Stimulated activated CD4-positive, alpha-beta T cell treated with anti-CD3 and anti-CD28 coated beads, Interleukin-1b, Interleukin-23, amount 100 ng/mL, for 1 hour (primary cell): ENCODE measurements at regions not wholly inside any gene's neighbourhood (a gene's known extent, or its start where the extent isn't known, plus 50 kb on each side); places are given as distances from the start of the nearest gene placed in this dataset.
"Not testable (repeated sequence)": the region's sequence is repeated elsewhere in the genome, so short reads cannot be mapped to it uniquely, and the experiment has no call there.

Experiments used
- DNase-seq, 2 donors: peaks; one replicate each; pipeline ENCODE4 v3.0.0-alpha.2; 2020; ENCODE audit warnings: low read depth in 2 of 2

- not testable (repeated sequence) for DNase-seq
These were observed 2296.2 kb upstream of the RAG2 start for GRCh38 chr11:38894201-38894600.

- DNase-seq = no peak
These were observed 2286.3 kb upstream of the RAG2 start for GRCh38 chr11:38884145-38884865.

GRCh38 chr11:38867338-38867737 is 2269.3 kb upstream of the RAG2 start:
- no peak for DNase-seq

GRCh38 chr11:38865922-38866321 is 2267.9 kb upstream of the RAG2 start:
- DNase-seq = no peak

GRCh38 chr11:38842991-38843390 is 2245.0 kb upstream of the RAG2 start:
- no peak for DNase-seq

GRCh38 chr11:38839071-38839470 is 2241.0 kb upstream of the RAG2 start:
- DNase-seq = no peak

- DNase-seq = no peak
These were observed 2237.9 kb upstream of the RAG2 start for GRCh38 chr11:38835966-38836365.

GRCh38 chr11:38824573-38824972 is 2226.5 kb upstream of the RAG2 start:
- DNase-seq = no peak

GRCh38 chr11:38821786-38822185 is 2223.8 kb upstream of the RAG2 start:
- not testable (repeated sequence) for DNase-seq

- no peak for DNase-seq
These were observed 2221.9 kb upstream of the RAG2 start for GRCh38 chr11:38819981-38820380.

- no peak for DNase-seq
These were observed 2220.7 kb upstream of the RAG2 start for GRCh38 chr11:38818720-38819119.

GRCh38 chr11:38814670-38815069 is 2216.6 kb upstream of the RAG2 start:
- DNase-seq = no peak

- DNase-seq = no peak
These were observed 2211.5 kb upstream of the RAG2 start for GRCh38 chr11:38809521-38809920.

- DNase-seq = no peak
These were observed 2198.2 kb upstream of the RAG2 start for GRCh38 chr11:38796281-38796680.

GRCh38 chr11:38795027-38795426 is 2197.0 kb upstream of the RAG2 start:
- DNase-seq = no peak

- no peak for DNase-seq
These were observed 2193.4 kb upstream of the RAG2 start for GRCh38 chr11:38791346-38791961.

- DNase-seq = no peak
These were observed 2190.5 kb upstream of the RAG2 start for GRCh38 chr11:38788561-38788960.

GRCh38 chr11:38784164-38784563 is 2186.1 kb upstream of the RAG2 start:
- no peak for DNase-seq

GRCh38 chr11:38766796-38767195 is 2168.8 kb upstream of the RAG2 start:
- DNase-seq = no peak

GRCh38 chr11:38759394-38759793 is 2161.4 kb upstream of the RAG2 start:
- no peak for DNase-seq

GRCh38 chr11:38756537-38756936 is 2158.5 kb upstream of the RAG2 start:
- no peak for DNase-seq

GRCh38 chr11:38751421-38751820 is 2153.4 kb upstream of the RAG2 start:
- no peak for DNase-seq

GRCh38 chr11:38746516-38746915 is 2148.5 kb upstream of the RAG2 start:
- not testable (repeated sequence) for DNase-seq

GRCh38 chr11:38723361-38723760 is 2125.3 kb upstream of the RAG2 start:
- no peak for DNase-seq
